Right cardiac atrium (tissue), 5 donors: ENCODE measurements at regions not wholly inside any gene's neighbourhood (a gene's known extent, or its start where the extent isn't known, plus 50 kb on each side); places are given as distances from the start of the nearest gene placed in this dataset.
"Not testable (repeated sequence)": the region's sequence is repeated elsewhere in the genome, so short reads cannot be mapped to it uniquely, and the experiment has no call there.

Source experiments
- ATAC-seq, 2 donors: fragments of 200-7000 bp; cut with Tn5 transposase; one replicate each; pipeline versions ENCODE4 v1.8.0 to v1.9.1; 2020; ENCODE audit warnings: moderate library complexity in 2 of 2, mild to moderate bottlenecking in 1 of 2
- DNase-seq, 3 donors: peaks; one replicate each; pipeline ENCODE4 v3.0.0-alpha.2; 2020
- H3K27ac ChIP-seq: one replicate; pipeline ENCODE4 v1.5.1; 2013; ENCODE audit warnings: mild to moderate bottlenecking, low read length, control low read depth, moderate library complexity
- H3K27me3 ChIP-seq: one replicate; pipeline ENCODE4 v1.6.1; 2013; ENCODE audit not compliant: control insufficient read depth, insufficient read depth
- H3K4me1 ChIP-seq: one replicate; pipeline ENCODE4 v1.6.1; 2013; ENCODE audit warnings: low read length; ENCODE audit not compliant: control insufficient read depth, insufficient read depth
- H3K4me3 ChIP-seq: one replicate; pipeline ENCODE4 v1.5.1; 2013; ENCODE audit warnings: low read length, control low read depth
- H3K9me3 ChIP-seq: one replicate; pipeline ENCODE4 v1.6.1; 2013; ENCODE audit warnings: low read length; ENCODE audit not compliant: control insufficient read depth
- WGBS: extraction: QIAGEN DNeasy Blood & Tissue Kit; methylation state at CpG from one replicate; pipeline ENCODE4 v1.1.7; 2013; 5-methylcytosine and 5-hydroxymethylcytosine counted together
- intact Hi-C, 4 donors: fragments of 100-400 bp; cut with DNase I; formaldehyde crosslinking; loops; one replicate each; pipeline versions ENCODE4 v1.11.0 to v1.14.0; 2022 to 2023
- donor health status: healthy with polysubstance abuse.
- donor health status: DM: no; HTN: yes; CAD: no.
- donor health status: DM: no; HTN: no; CAD: no.
- donor health status: DM: no; HTN: yes; CAD: no; lungs with severe emphysema.
- donor health status: DM: yes; HTN: yes; CAD: no.

DNA sequence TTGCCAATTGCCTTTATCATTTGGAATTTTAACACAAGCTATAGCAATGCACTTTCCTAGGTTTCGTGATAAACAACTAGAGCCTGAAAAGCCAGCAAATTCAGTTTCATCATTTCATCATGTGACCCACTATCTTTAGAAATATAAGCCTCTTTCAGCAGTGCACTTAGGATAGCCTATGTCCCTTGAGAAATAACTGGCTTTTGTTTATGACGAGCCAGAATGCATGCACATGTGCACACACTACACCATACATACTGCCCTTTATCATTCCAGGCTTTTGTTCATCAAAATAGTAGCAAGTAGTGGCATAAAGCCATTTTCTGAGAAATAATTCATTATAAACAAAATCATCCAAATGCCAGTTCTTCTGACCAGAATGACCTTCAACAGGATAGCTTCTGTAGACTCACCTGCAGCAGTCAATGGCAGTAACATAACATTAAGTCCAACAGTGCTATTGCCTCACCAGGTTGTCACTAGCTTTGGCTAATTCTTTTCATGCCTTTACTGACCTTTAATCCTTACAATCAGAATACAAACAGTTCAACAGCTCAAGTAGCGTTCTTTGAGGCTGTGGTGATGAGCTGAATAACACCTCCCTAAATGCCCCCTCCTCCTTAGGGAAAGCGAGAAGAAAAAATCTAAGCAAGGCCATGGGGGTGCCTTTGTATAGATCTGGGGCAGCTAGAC is 132.3 kb upstream of the SMARCA2 start:
- ATAC-seq (no peak), DNase-seq (no peak)
- 53% methylated on average over 4 of the region's 4 CpGs for WGBS
- intact Hi-C loops, result no loop called here
- Histone ChIP-seq H3K27me3 (no peaks in the 10 kb centered on the region), H3K9me3 (no peaks in the 10 kb centered on the region), H3K27ac (no peak overlapping the region), H3K4me1 (no peaks in the 10 kb centered on the region), H3K4me3 (no peak overlapping the region)

DNA sequence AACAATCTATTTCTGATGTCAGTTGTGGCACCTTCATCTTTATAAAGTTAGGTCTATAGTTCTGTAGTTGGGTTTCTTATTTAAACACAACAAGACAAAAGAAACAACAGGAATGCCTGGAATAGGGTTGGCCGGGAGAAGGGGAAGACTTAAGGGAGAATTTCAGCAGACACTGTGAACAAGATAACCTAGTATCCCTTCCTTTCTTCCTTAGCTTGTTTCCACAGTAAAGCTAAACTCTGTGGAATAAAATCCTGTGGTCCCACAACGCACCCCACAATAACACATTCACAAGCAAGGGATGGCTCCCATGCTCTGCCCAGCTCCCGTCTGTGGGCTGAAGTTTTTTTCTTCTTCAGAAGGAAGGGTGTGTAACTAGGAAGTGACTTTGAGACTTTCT is 124.9 kb upstream of the SMARCA2 start:
- H3K4me1 ChIP-seq, result no peaks in the 10 kb centered on the region
- H3K27ac ChIP-seq, result no peak overlapping the region
- intact Hi-C loops, result no loop called here
- H3K4me3 ChIP-seq, result no peak overlapping the region
- no peak for DNase-seq
- no peak for ATAC-seq
- H3K9me3 ChIP-seq, result no peaks in the 10 kb centered on the region
- 74% methylated on average over 3 of the region's 3 CpGs for WGBS
- peaks cover 3% of the 10 kb centered on the region for H3K27me3 ChIP-seq

DNA sequence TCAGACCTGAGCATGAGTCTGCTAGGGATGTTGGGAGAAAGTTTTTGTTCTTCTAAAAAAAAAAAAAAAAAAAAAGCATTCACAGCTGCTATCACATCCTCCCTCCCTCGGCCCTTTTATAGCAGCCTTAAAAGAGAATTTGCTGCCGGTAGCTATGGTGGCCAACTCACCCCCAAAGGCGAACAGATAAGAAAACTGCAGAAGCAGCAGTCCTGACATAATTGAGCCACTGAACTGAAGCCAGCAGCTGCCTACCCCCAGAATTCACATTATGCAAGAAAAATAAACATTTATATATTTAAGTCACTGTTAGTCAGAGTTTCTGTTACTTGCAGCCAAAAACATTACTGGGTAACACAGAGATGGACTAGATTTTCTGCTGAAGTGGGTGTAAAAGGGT is 124.3 kb upstream of the SMARCA2 start:
- Histone ChIP-seq H3K9me3 (no peaks in the 10 kb centered on the region), H3K4me3 (no peak overlapping the region), H3K4me1 (no peaks in the 10 kb centered on the region), H3K27me3 (peaks cover 3% of the 10 kb centered on the region), H3K27ac (no peak overlapping the region)
- intact Hi-C loops, result no loop called here
- WGBS, result 26% methylated on average over 3 of the region's 3 CpGs
- no peak for DNase-seq
- ATAC-seq, result no peak

DNA sequence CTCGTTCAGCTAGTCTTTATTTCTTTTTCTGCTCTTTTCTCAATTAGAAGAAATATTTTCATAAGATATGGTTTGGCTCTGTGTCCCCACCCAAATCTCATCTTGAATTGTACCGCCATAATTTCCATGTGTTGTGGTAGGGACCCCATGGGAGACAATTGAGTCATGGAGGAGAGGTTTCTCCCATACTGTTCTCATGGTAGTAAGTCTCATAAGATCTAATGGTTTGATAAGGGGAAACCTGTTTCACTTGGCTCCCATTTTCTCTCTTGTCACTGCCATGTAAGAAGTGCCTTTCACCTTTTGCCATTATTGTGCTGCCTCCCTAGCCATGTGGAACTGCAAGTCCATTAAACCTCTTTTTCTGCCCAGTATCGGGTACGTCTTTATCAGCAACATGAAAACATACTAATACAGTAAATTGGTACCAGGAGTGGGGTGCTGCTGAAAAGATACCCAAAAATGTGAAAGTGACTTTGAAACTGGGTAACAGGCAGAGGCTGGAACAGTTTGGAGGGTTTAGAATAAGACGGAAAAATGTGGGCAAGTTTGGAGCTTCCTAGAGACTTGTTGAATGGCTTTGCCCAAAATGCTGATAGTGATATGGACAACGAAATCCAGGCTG is 112.0 kb upstream of the SMARCA2 start:
- ATAC-seq, H3K27ac ChIP-seq, H3K27me3 ChIP-seq, H3K4me3 ChIP-seq, H3K4me1 ChIP-seq, H3K9me3 ChIP-seq, DNase-seq, intact Hi-C loops: not testable (repeated sequence)
- WGBS, result 72% methylated on average over 6 of the region's 6 CpGs

DNA sequence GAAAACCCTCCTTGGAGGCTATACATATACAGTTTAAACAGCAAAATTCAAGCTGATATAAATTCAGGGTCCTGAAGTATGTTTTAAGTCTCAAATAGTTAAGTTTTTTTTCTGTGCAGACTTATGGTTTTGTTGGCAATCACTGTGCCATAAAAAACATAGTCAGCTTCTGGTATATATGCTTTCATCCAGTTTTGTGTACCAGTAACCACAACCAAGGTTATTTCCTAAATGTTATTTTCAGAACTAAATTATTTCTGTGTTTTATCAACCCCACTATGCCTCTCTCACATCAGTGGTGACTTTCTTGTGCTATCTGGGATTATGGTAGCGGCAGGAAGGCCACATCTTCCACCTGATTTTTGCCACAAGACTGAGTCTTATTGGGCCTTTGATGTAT is 107.7 kb upstream of the SMARCA2 start:
- no peaks in the 10 kb centered on the region for H3K9me3 ChIP-seq
- ATAC-seq, result no peak
- H3K27me3 ChIP-seq, result peaks cover 2% of the 10 kb centered on the region
- no peaks in the 10 kb centered on the region for H3K4me1 ChIP-seq
- H3K4me3 ChIP-seq, result no peak overlapping the region
- intact Hi-C loops, result no loop called here
- H3K27ac ChIP-seq, result no peak overlapping the region
- DNase-seq, result no peak
- 95% methylated on average over 1 of the region's 1 CpG for WGBS

DNA sequence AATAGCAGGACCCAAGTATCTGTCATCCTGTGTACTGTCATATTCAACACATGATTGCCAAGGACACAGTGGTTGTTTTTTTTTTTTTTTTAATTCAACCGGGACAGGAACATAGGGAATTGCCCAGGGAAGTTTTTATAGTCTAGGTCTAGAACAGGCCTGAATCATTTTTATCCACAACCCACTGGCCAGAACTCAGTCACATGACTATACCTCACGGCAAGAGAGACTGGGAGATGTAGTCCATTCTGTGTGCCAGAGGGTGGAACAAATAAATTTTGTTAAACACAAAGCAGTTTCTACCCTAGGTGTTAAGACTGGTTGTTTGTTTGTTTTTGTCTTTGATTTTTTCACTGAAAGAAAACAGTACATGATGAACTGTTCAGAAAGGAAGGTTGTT is 105.8 kb upstream of the SMARCA2 start:
- Histone ChIP-seq H3K4me3 (no peak overlapping the region), H3K27ac (no peak overlapping the region), H3K9me3 (no peaks in the 10 kb centered on the region), H3K27me3 (peaks cover 2% of the 10 kb centered on the region), H3K4me1 (no peaks in the 10 kb centered on the region)
- ATAC-seq (no peak), DNase-seq (no peak)
- WGBS, result 52% methylated on average over 2 of the region's 2 CpGs
- intact Hi-C loops, result no loop called here

DNA sequence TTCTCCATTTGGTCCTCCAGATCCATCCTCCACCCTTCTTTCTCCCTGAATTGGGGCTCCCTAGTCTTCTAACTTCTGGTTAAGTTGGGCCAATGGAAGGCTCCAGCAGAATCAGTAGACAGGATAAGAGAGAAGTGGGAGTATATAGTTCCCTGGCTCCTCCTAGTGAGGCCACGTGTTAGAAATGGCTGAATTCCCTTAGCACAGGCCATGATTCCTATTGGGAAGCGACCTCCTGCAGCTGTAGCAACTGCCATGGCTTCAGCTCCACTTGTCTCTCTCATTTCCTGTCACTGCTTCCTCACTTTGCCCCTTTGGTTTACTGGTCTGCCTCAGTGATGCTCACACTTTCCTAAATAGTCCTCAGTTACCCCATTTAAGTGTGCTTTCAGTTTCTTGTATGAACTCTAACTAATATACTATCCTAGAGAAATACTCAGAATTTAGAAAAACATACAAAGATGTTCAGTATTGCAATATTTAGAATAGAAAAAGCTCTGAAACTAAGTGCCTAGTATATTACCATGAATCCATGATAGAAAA is 104.8 kb upstream of the SMARCA2 start:
- WGBS, result 51% methylated on average over 2 of the region's 2 CpGs
- no peak overlapping the region for H3K27ac ChIP-seq
- no peaks in the 10 kb centered on the region for H3K4me1 ChIP-seq
- H3K9me3 ChIP-seq, result no peaks in the 10 kb centered on the region
- DNase-seq, result no peak
- intact Hi-C loops, result no loop called here
- peaks cover 2% of the 10 kb centered on the region for H3K27me3 ChIP-seq
- no peak for ATAC-seq
- no peak overlapping the region for H3K4me3 ChIP-seq

DNA sequence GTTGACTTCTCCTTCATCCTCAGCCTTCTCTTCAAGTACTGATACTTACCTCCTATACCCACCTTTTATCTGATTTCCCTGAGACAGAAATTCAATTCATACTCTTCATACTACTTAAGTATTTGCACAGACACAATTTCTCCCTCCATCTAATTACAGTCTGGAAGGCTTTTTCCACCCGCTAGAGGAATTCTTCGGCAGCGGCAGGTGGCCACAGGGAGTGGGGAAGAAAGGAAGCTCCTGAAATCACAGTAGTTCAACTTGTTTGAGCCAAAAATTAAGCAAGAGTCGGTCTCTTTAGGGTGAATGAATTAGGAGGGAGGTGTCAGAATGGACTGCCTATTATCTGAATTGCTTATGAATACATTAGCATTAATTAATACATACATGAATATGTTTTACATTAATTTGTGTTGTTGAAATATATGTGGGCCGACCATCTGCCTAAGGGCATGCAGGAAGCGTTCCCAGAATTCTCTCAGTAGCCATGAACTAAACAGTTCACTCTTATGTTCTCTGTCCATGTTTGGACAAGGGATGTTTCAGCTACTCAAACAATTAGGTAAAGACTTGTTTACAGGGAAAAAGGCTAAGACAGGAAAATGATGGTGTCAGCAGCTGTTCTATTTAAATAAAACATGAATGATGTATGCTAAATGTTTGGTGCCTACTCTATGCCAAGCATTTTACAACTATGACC is 101.4 kb upstream of the SMARCA2 start:
- Histone ChIP-seq H3K27me3 (peaks cover 2% of the 10 kb centered on the region), H3K4me1 (no peaks in the 10 kb centered on the region), H3K27ac (no peak overlapping the region), H3K9me3 (no peaks in the 10 kb centered on the region), H3K4me3 (no peak overlapping the region)
- 90% methylated on average over 6 of the region's 6 CpGs for WGBS
- ATAC-seq (no peak), DNase-seq (no peak)
- intact Hi-C loops, result no loop called here

DNA sequence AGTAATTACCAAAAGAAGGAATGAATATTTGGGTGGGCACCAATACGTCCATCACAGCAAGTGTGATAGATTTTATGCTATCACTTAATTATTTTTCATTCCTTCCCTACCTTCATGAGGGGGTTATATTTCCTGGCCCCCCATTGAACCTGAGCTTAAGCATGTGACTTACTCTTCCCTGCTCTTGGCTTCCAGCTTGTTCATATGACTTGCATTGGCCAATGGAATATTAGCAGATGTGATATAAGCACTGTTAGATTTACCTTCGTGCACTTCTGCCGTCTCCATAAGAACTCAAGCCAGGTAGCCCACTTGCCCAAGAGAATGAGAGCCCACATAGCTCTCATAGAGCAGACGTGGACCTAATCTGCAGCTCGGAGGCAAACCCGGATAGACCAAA is 99.1 kb upstream of the SMARCA2 start:
- Histone ChIP-seq H3K4me1 (no peaks in the 10 kb centered on the region), H3K27ac (no peak overlapping the region), H3K27me3 (peaks cover 5% of the 10 kb centered on the region), H3K9me3 (no peaks in the 10 kb centered on the region), H3K4me3 (no peak overlapping the region)
- WGBS, result 86% methylated on average over 6 of the region's 6 CpGs
- DNase-seq (no peak), ATAC-seq (no peak)
- intact Hi-C loops, result no loop called here

DNA sequence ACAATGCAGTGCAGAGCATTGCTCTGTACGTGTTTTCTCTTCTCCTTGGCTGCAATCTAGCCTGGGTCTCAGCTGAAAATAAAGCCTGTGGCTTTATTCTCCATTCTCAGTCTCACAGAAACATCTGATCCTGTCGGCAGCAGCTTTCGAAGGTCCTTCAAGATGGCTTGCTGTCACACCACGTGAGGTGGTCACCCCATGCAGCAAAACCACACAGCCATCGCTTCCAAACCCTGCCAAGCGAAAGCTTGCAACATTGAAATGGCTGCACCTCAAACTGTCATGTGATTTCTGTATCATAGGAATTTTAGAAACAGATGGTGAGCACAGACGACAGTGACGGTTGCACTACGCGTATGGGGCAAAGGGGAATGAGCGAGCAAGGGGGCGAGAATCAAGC is 98.5 kb upstream of the SMARCA2 start:
- no peak for ATAC-seq
- H3K4me3 ChIP-seq, result no peak overlapping the region

DNA sequence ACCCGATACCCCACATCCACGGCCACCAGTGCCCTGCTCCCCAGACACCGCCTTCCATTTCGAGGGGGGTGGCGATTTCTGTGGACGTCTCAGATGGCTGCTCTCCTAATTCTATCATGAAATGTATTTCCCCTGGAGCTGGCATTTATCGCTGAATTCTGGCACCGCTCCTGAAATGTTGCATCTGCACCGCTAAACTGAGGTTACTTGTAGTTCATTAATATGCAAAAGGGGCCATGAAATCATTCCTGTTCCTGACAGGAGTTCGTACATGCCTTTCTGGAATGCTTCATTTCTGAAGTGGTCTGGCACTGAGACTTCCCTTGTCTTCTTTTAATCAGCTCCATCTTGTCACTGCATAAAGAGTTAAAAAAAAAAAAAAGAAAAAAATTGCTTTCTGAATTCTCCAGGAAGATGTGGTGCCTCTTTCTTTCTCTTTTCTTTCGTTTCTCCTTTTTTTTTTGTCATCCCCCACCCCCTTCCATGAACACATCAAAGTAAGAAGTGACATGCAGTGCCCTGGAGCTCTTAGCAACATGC is 97.7 kb upstream of the SMARCA2 start:
- peaks cover 3% of the 10 kb centered on the region for H3K27me3 ChIP-seq
- WGBS, result 41% methylated on average over 11 of the region's 11 CpGs

More for the DNA sequence above, 98.5 kb upstream of the SMARCA2 start:
- Histone ChIP-seq H3K9me3 (no peaks in the 10 kb centered on the region), H3K27ac (no peak overlapping the region), H3K27me3 (peaks cover 4% of the 10 kb centered on the region), H3K4me1 (no peaks in the 10 kb centered on the region)
- intact Hi-C loops, result no loop called here
- WGBS, result 61% methylated on average over 12 of the region's 12 CpGs
- DNase-seq, result no peak

More for the DNA sequence above, 97.7 kb upstream of the SMARCA2 start:
- Histone ChIP-seq H3K4me3 (no peak overlapping the region), H3K27ac (no peak overlapping the region), H3K9me3 (no peaks in the 10 kb centered on the region), H3K4me1 (no peaks in the 10 kb centered on the region)
- intact Hi-C loops, result no loop called here
- ATAC-seq (no peak), DNase-seq (no peak)
